H9 (cell line): ENCODE measurements at regions not wholly inside any gene's neighbourhood (a gene's known extent, or its start where the extent isn't known, plus 50 kb on each side); places are given as distances from the start of the nearest gene placed in this dataset.
A peak's percentile ranks its signal among the peaks of the same experiment; 100 is the strongest.

Source experiments
- DNase-seq: peaks from one replicate; pipeline ENCODE4 v3.0.0-alpha.2; 2017
- H2AFZ ChIP-seq: one replicate; pipeline ENCODE4 v1.6.1; 2013; ENCODE audit warnings: mild to moderate bottlenecking, low read length, control low read depth, moderate library complexity
- H2AK5ac ChIP-seq: 2 replicates; pipeline ENCODE4 v1.6.1; 2013; ENCODE audit warnings: low read length, control low read depth, mixed read lengths; ENCODE audit not compliant: insufficient read length
- H2BK120ac ChIP-seq: one replicate; pipeline ENCODE4 v1.6.1; 2013; ENCODE audit warnings: low read depth, mild to moderate bottlenecking, low read length, control low read depth, inconsistent platforms; ENCODE audit not compliant: poor library complexity, severe bottlenecking
- H2BK12ac ChIP-seq: 2 replicates; pipeline ENCODE4 v1.6.1; 2013; ENCODE audit warnings: low read length, control low read depth, mixed read lengths, low read depth; ENCODE audit not compliant: insufficient read length
- H2BK15ac ChIP-seq: 2 replicates; pipeline ENCODE4 v1.6.1; 2013; ENCODE audit warnings: low read depth, low read length, control low read depth
- H2BK20ac ChIP-seq: one replicate; pipeline ENCODE4 v1.6.1; 2013; ENCODE audit warnings: low read depth, mild to moderate bottlenecking, low read length, control low read depth, inconsistent platforms; ENCODE audit not compliant: poor library complexity, severe bottlenecking
- H2BK5ac ChIP-seq: 2 replicates; pipeline ENCODE4 v1.6.1; 2013; ENCODE audit warnings: low read length, control low read depth, mixed read lengths; ENCODE audit not compliant: insufficient read length
- H3K14ac ChIP-seq: 2 replicates; pipeline ENCODE4 v1.6.1; 2013; ENCODE audit warnings: low read length, control low read depth; ENCODE audit not compliant: insufficient read depth
- H3K18ac ChIP-seq: 2 replicates; pipeline ENCODE4 v1.6.1; 2013; ENCODE audit warnings: low read depth, mild to moderate bottlenecking, mixed read lengths, low read length, control low read depth; ENCODE audit not compliant: insufficient read length
- H3K23ac ChIP-seq: 2 replicates; pipeline ENCODE4 v1.6.1; 2013; ENCODE audit warnings: low read length, control low read depth, mixed read lengths, low read depth; ENCODE audit not compliant: insufficient read length
- H3K23me2 ChIP-seq: 2 replicates; pipeline ENCODE4 v1.6.1; 2013; ENCODE audit warnings: low read depth, mild to moderate bottlenecking, mixed read lengths, low read length, control low read depth; ENCODE audit not compliant: insufficient read length, poor library complexity, severe bottlenecking
- H3K27ac ChIP-seq: 2 replicates; pipeline ENCODE4 v1.5.1; 2013; ENCODE audit warnings: low read length, control low read depth, mixed read lengths, low read depth; ENCODE audit not compliant: insufficient read length
- H3K27me3 ChIP-seq: 2 replicates; pipeline ENCODE4 v1.6.1; 2013; ENCODE audit warnings: low read length, control low read depth, inconsistent platforms; ENCODE audit not compliant: insufficient read depth
- H3K4ac ChIP-seq: 2 replicates; pipeline ENCODE4 v1.6.1; 2013; ENCODE audit warnings: low read depth, mild to moderate bottlenecking, control low read depth, inconsistent platforms, low read length, moderate library complexity
- H3K4me1 ChIP-seq: 2 replicates; pipeline ENCODE4 v1.6.1; 2013; ENCODE audit warnings: low read length, control low read depth, inconsistent platforms; ENCODE audit not compliant: insufficient read depth
- H3K4me2 ChIP-seq: 2 replicates; pipeline ENCODE4 v1.6.1; 2013; ENCODE audit warnings: low read length, control low read depth, mixed read lengths; ENCODE audit not compliant: insufficient read length, insufficient read depth
- H3K56ac ChIP-seq: 2 replicates; pipeline ENCODE4 v1.6.1; 2013; ENCODE audit warnings: low read depth, mild to moderate bottlenecking, mixed read lengths, low read length, control low read depth; ENCODE audit not compliant: insufficient read length
- H3K79me1 ChIP-seq: 2 replicates; pipeline ENCODE4 v1.6.1; 2013; ENCODE audit warnings: low read depth, mild to moderate bottlenecking, moderate library complexity, low read length, control low read depth, inconsistent platforms; ENCODE audit not compliant: insufficient read depth, poor library complexity, severe bottlenecking
- H3K79me2 ChIP-seq: 2 replicates; pipeline ENCODE4 v1.6.1; 2013; ENCODE audit warnings: low read length, control low read depth, inconsistent platforms; ENCODE audit not compliant: insufficient read depth
- H3K9ac ChIP-seq: 2 replicates; pipeline ENCODE4 v1.6.1; 2013; ENCODE audit warnings: low read length, control low read depth, mixed read lengths; ENCODE audit not compliant: insufficient read length; ENCODE audit errors: extremely low read depth
- H3K9me3 ChIP-seq: one replicate; pipeline ENCODE4 v1.6.1; 2013; ENCODE audit warnings: low read depth, low read length, inconsistent platforms; ENCODE audit not compliant: control insufficient read depth
- H3T11ph ChIP-seq: one replicate; pipeline ENCODE4 v1.6.1; 2013; ENCODE audit warnings: mild to moderate bottlenecking, low read length, control low read depth, inconsistent platforms
- H4K20me1 ChIP-seq: one replicate; pipeline ENCODE4 v1.6.1; 2013; ENCODE audit not compliant: control insufficient read depth, insufficient read length, insufficient read depth
- H4K5ac ChIP-seq: 2 replicates; pipeline ENCODE4 v1.6.1; 2013; ENCODE audit warnings: low read depth, mild to moderate bottlenecking, mixed read lengths, low read length, control low read depth; ENCODE audit not compliant: insufficient read length
- H4K8ac ChIP-seq: replicated peaks from 2 replicates; pipeline ENCODE4 v1.6.1; 2013; ENCODE audit warnings: low read length, control low read depth, mixed read lengths, low read depth; ENCODE audit not compliant: insufficient read length
- H4K91ac ChIP-seq: 2 replicates; pipeline ENCODE4 v1.6.1; 2013; ENCODE audit warnings: low read depth, mild to moderate bottlenecking, moderate library complexity, mixed read lengths, low read length, control low read depth; ENCODE audit not compliant: insufficient read length
- H3K27ac Mint-ChIP-seq, 3 experiments: 2 replicates in 2 of 3; 3 replicates in 1 of 3; pipeline ENCODE4 v1.8.0; 2020 to 2021; ENCODE audit warnings: mixed read lengths in 3 of 3, mild to moderate bottlenecking in 1 of 3, moderate library complexity in 1 of 3
- H3K27me3 Mint-ChIP-seq: 2 replicates; pipeline ENCODE4 v1.8.0; 2021; ENCODE audit warnings: low read depth, mild to moderate bottlenecking, moderate library complexity, mixed read lengths
- H3K36me3 Mint-ChIP-seq, 3 experiments: 2 replicates in 2 of 3; 3 replicates in 1 of 3; pipeline ENCODE4 v1.8.0; 2020 to 2021; ENCODE audit warnings: low read depth in 3 of 3, mixed read lengths in 3 of 3; ENCODE audit not compliant: insufficient read depth in 1 of 3
- H3K4me1 Mint-ChIP-seq, 2 experiments: 2 replicates each; pipeline ENCODE4 v1.8.0; 2020; ENCODE audit warnings: mixed read lengths in 2 of 2
- H3K4me3 Mint-ChIP-seq, 2 experiments: 2 replicates in 1 of 2; 3 replicates in 1 of 2; pipeline ENCODE4 v1.8.0; 2020 to 2021; ENCODE audit warnings: mild to moderate bottlenecking in 2 of 2, mixed read lengths in 2 of 2, moderate library complexity in 1 of 2
- H3K9me3 Mint-ChIP-seq, 2 experiments: 2 replicates in 1 of 2; 3 replicates in 1 of 2; pipeline ENCODE4 v1.8.0; 2020; ENCODE audit warnings: mild to moderate bottlenecking in 2 of 2, mixed read lengths in 2 of 2, moderate library complexity in 1 of 2
- CTCF ChIP-seq: fragments of 200-600 bp; sonication (generic); conservative IDR thresholded peaks from 3 replicates; pipeline ENCODE4 v1.8.0; 2021; ENCODE audit warnings: antibody characterized with exemption, mild to moderate bottlenecking
- WGBS: extraction: QIAGEN DNeasy Blood & Tissue Kit; methylation state at CpG from one replicate; pipeline ENCODE4 v1.1.7; 2013; ENCODE audit warnings: missing lambda C conversion rate, low lambda C conversion rate, mixed read lengths; ENCODE audit not compliant: insufficient read length; ENCODE audit errors: extremely low coverage; 5-methylcytosine and 5-hydroxymethylcytosine counted together

- Histone ChIP-seq H3K79me1 (no peaks in the 10 kb centered on the region), H3K23me2 (no peaks in the 10 kb centered on the region), H3K27ac (no peak overlapping the region), H3K79me2 (no peaks in the 10 kb centered on the region), H3K4ac (no peak overlapping the region), H3T11ph (no peak overlapping the region), H4K91ac (no peak overlapping the region), H2AFZ (no peak overlapping the region), H2BK12ac (no peak overlapping the region), H2AK5ac (no peak overlapping the region), H2BK5ac (no peak overlapping the region), H4K5ac (no peak overlapping the region), H2BK20ac (no peak overlapping the region), H3K14ac (no peak overlapping the region), H4K8ac (no peak overlapping the region), H2BK120ac (no peak overlapping the region), H3K18ac (no peak overlapping the region), H3K4me2 (no peak overlapping the region), H3K56ac (no peak overlapping the region), H3K9ac (no peak overlapping the region), H4K20me1 (no peaks in the 10 kb centered on the region), H3K9me3 (no peaks in the 10 kb centered on the region), H3K23ac (no peak overlapping the region), H3K4me1 (no peaks in the 10 kb centered on the region), H2BK15ac (no peak overlapping the region), H3K27me3 (no peaks in the 10 kb centered on the region)
- peak; percentile 75 for TF ChIP-seq CTCF
- Mint-ChIP-seq H3K4me3 (no peak overlapping the region), H3K36me3 (no peaks in the 10 kb centered on the region; a peak in 1 of 7 replicates), H3K27me3 (peaks cover 53% of the 10 kb centered on the region), H3K9me3 (peaks cover 13 to 22% of the 10 kb centered on the region in 2 experiments), H3K4me1 (peaks cover 0 to 3% of the 10 kb centered on the region in 2 experiments; a peak in 2 of 4 replicates), H3K27ac (no peak overlapping the region)
- no CpG with 5 or more reads among the region's 3 CpGs for WGBS
- peak; percentile 62 for DNase-seq
These were observed 95.9 kb upstream of the PPP2R5C start for GRCh38 chr14:101665478-101666078.
